ENCODE measurements at regions not wholly inside any gene's neighbourhood (a gene's known extent, or its start where the extent isn't known, plus 50 kb on each side); places are given as distances from the start of the nearest gene placed in this dataset.
A peak's percentile ranks its signal among the peaks of the same experiment; 100 is the strongest.
"Not testable (repeated sequence)": the region's sequence is repeated elsewhere in the genome, so short reads cannot be mapped to it uniquely, and the experiment has no call there.

- Histone ChIP-seq H3K4me2 (ENCODE audit: unreplicated experiment) (no peak overlapping the region), H3K79me2 (ENCODE audit: insufficient read depth) (peaks cover 94% of the 10 kb centered on the region), H3K27ac (no peak overlapping the region), H3F3A (ENCODE audit: insufficient read depth) (no peaks in the 10 kb centered on the region; the same call in 1 of the 2 replicates), H3K27me3 (replicated peaks; ENCODE audit: insufficient read depth) (no peaks in the 10 kb centered on the region), H3K9me2 (ENCODE audit: insufficient read depth) (no peaks in the 10 kb centered on the region), H3K36me3 (ENCODE audit: low read depth) (no peaks in the 10 kb centered on the region), H4K20me1 (ENCODE audit: insufficient read depth) (peaks cover 7% of the 10 kb centered on the region; the same call in 1 of the 2 replicates), H3K9ac (no peak overlapping the region), H3K9me3 (ENCODE audit: low read depth) (no peaks in the 10 kb centered on the region), H3K4me1 (ENCODE audit: insufficient read depth) (peaks cover 7% of the 10 kb centered on the region; the same call in 1 of the 2 replicates), H2AFZ (no peak overlapping the region), H3K4me3 (no peak overlapping the region)
- TF ChIP-seq EZH2phosphoT487 (IDR thresholded peaks at IDR 0.05; ENCODE audit: insufficient read depth, low read depth), result no peak
- no peak for TF ChIP-seq EZH2 (IDR thresholded peaks at IDR 0.05; ENCODE audit: insufficient read depth, poor library complexity, severe bottlenecking)
- DNase-seq, result no peak
- in situ Hi-C loops (cut with MboI), result no loop called here
- 73 to 81% methylated on average over 3 of the region's 3 CpGs for WGBS, 2 experiments (ENCODE audit: low coverage in 1 of 2, low lambda C conversion rate in 2 of 2, missing lambda C conversion rate in 2 of 2)
These were observed 57.0 kb upstream of the CYP2D6 start for GRCh38 chr22:42187646-42188045.

- no peak overlapping the region for H3K4me2 ChIP-seq (ENCODE audit: unreplicated experiment)
- in situ Hi-C loops (cut with MboI), result no loop called here
- H3K4me3 ChIP-seq, result no peak overlapping the region
- H3K79me2 ChIP-seq (ENCODE audit: insufficient read depth), result peaks cover 91% of the 10 kb centered on the region
- H3K4me1 ChIP-seq (ENCODE audit: insufficient read depth), result peaks cover 12% of the 10 kb centered on the region; the same call in 1 of the 2 replicates
- H3K27me3 ChIP-seq (replicated peaks; ENCODE audit: insufficient read depth), result no peaks in the 10 kb centered on the region
- 8 to 20% methylated on average over 2 of the region's 2 CpGs for WGBS, 2 experiments (ENCODE audit: low coverage in 1 of 2, low lambda C conversion rate in 2 of 2, missing lambda C conversion rate in 2 of 2)
- DNase-seq, result peak; percentile 8
- no peaks in the 10 kb centered on the region; the same call in 1 of the 2 replicates for H3F3A ChIP-seq (ENCODE audit: insufficient read depth)
- H3K27ac ChIP-seq, result no peak overlapping the region
- H3K9me3 ChIP-seq (ENCODE audit: low read depth), result no peaks in the 10 kb centered on the region
- peaks cover 7% of the 10 kb centered on the region; the same call in 1 of the 2 replicates for H4K20me1 ChIP-seq (ENCODE audit: insufficient read depth)
- H2AFZ ChIP-seq, result no peak overlapping the region
- no peaks in the 10 kb centered on the region for H3K36me3 ChIP-seq (ENCODE audit: low read depth)
- H3K9me2 ChIP-seq (ENCODE audit: insufficient read depth), result no peaks in the 10 kb centered on the region
- no peak for TF ChIP-seq EZH2phosphoT487 (IDR thresholded peaks at IDR 0.05; ENCODE audit: insufficient read depth, low read depth)
- TF ChIP-seq EZH2 (IDR thresholded peaks at IDR 0.05; ENCODE audit: insufficient read depth, poor library complexity, severe bottlenecking), result no peak
- no peak overlapping the region for H3K9ac ChIP-seq
These were observed 55.4 kb upstream of the CYP2D6 start for GRCh38 chr22:42185915-42186439.

GRCh38 chr22:42184852-42185251, 54.2 kb upstream of the CYP2D6 start:
- in situ Hi-C loops (cut with MboI), result no loop called here
- Histone ChIP-seq H3K4me3 (no peak overlapping the region), H3K27ac (no peak overlapping the region), H3K9me3 (ENCODE audit: low read depth) (no peaks in the 10 kb centered on the region), H3K4me1 (ENCODE audit: insufficient read depth) (peaks cover 21% of the 10 kb centered on the region), H3K4me2 (ENCODE audit: unreplicated experiment) (no peak overlapping the region), H3K79me2 (ENCODE audit: insufficient read depth) (peaks cover 86% of the 10 kb centered on the region), H2AFZ (no peak overlapping the region), H4K20me1 (ENCODE audit: insufficient read depth) (peaks cover 12% of the 10 kb centered on the region; the same call in 1 of the 2 replicates), H3K27me3 (replicated peaks; ENCODE audit: insufficient read depth) (no peaks in the 10 kb centered on the region), H3F3A (ENCODE audit: insufficient read depth) (peaks cover 11% of the 10 kb centered on the region), H3K9ac (no peak overlapping the region), H3K9me2 (ENCODE audit: insufficient read depth) (no peaks in the 10 kb centered on the region), H3K36me3 (ENCODE audit: low read depth) (no peaks in the 10 kb centered on the region)
- no peak for TF ChIP-seq EZH2 (IDR thresholded peaks at IDR 0.05; ENCODE audit: insufficient read depth, poor library complexity, severe bottlenecking)
- TF ChIP-seq EZH2phosphoT487 (IDR thresholded peaks at IDR 0.05; ENCODE audit: insufficient read depth, low read depth), result no peak
- DNase-seq, result peak; percentile 12
- 90 to 91% methylated on average over 4 of the region's 4 CpGs for WGBS, 2 experiments (ENCODE audit: low coverage in 1 of 2, low lambda C conversion rate in 2 of 2, missing lambda C conversion rate in 2 of 2)

GRCh38 chr22:42183461-42184059, 53.0 kb upstream of the CYP2D6 start:
- Histone ChIP-seq H3K79me2 (ENCODE audit: insufficient read depth) (peaks cover 74% of the 10 kb centered on the region), H3F3A (ENCODE audit: insufficient read depth) (peaks cover 23% of the 10 kb centered on the region), H4K20me1 (ENCODE audit: insufficient read depth) (peaks cover 16% of the 10 kb centered on the region; the same call in 1 of the 2 replicates), H3K4me1 (ENCODE audit: insufficient read depth) (peaks cover 31% of the 10 kb centered on the region)
- H3K36me3 ChIP-seq (ENCODE audit: low read depth); in situ Hi-C loops (cut with MboI); H3K9me3 ChIP-seq (ENCODE audit: low read depth); H2AFZ ChIP-seq; H3K27ac ChIP-seq; H3K4me2 ChIP-seq (ENCODE audit: unreplicated experiment); H3K4me3 ChIP-seq; H3K9ac ChIP-seq; H3K9me2 ChIP-seq (ENCODE audit: insufficient read depth); H3K27me3 ChIP-seq (replicated peaks; ENCODE audit: insufficient read depth); DNase-seq: not testable (repeated sequence)
- WGBS, 2 experiments (ENCODE audit: low coverage in 1 of 2, low lambda C conversion rate in 2 of 2, missing lambda C conversion rate in 2 of 2), result 98 to 99% methylated on average over 6 to 11 of the region's 11 CpGs

Measured in GM23248 (cell line).